ENCODE measurements at regions not wholly inside any gene's neighbourhood (a gene's known extent, or its start where the extent isn't known, plus 50 kb on each side); places are given as distances from the start of the nearest gene placed in this dataset.

DNA sequence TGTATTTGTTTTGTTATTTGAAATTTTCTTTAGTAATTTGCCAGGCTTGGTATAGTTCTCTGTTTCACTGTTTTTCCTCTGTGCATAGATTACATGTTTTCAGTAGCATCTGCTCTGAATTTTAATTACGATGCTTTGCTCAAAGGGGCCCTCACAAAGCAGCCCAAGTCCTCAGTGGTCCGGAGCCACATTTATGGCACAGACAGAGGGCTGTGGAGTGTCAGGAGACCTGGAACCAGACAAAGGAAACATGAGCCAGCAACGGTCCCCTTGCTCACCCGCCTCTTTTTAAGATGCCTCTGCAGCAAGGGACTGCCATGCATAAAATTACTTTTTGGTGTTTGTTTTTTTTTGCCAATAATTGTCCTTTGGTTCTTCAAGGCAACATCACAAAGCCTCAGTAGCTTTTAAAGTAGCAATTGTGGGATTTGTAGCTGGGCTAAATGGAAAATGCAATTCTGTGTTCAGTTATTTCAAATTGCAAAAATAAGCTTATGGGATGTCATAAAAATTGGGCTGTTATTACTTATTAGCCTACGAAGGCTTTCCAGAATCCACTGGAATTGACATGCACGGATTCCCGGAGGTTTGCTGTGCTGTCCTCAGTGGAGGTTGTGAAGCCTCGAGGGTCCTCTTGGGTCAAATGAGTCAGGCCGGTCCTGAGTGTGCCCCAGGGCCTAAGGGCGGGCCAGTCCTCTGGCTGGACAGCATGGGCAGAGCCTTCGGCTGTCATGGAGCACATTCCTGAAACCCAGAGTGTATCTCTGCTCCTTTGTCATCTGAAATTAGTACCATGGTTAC lies 422.8 kb downstream of the GLRX3 start:
- TF ChIP-seq CTCF (IDR thresholded peaks at IDR 0.05; ENCODE audit: insufficient read depth, low read length, severe bottlenecking) = no peak
- no peak for FAIRE-seq
- H3K27me3 ChIP-seq (ENCODE audit: control insufficient read depth, insufficient read depth, low read length) = no peaks in the 10 kb centered on the region

GRCh38 chr10:130559547-130559880 lies 423.3 kb downstream of the GLRX3 start:
- no peaks in the 10 kb centered on the region for H3K36me3 ChIP-seq (ENCODE audit: control insufficient read depth, insufficient read depth, low read length)
- FAIRE-seq (no peak), DNase-seq (ENCODE audit: low read depth) (no peak)
- H3K27me3 ChIP-seq (ENCODE audit: control insufficient read depth, insufficient read depth, low read length) = no peaks in the 10 kb centered on the region
- H3K4me3 ChIP-seq (ENCODE audit: low read depth, low read length) = no peak overlapping the region
- TF ChIP-seq CTCF (IDR thresholded peaks at IDR 0.05; ENCODE audit: insufficient read depth, low read length, severe bottlenecking) = no peak

More for the DNA sequence above, 422.8 kb downstream of the GLRX3 start:
- DNase-seq (ENCODE audit: low read depth) = no peak
- H3K4me3 ChIP-seq (ENCODE audit: low read depth, low read length) = no peak overlapping the region
- H3K36me3 ChIP-seq (ENCODE audit: control insufficient read depth, insufficient read depth, low read length) = no peaks in the 10 kb centered on the region

- no peak for TF ChIP-seq CTCF (IDR thresholded peaks at IDR 0.05; ENCODE audit: insufficient read depth, low read length, severe bottlenecking)
- Histone ChIP-seq H3K36me3 (ENCODE audit: control insufficient read depth, insufficient read depth, low read length) (no peaks in the 10 kb centered on the region), H3K4me3 (ENCODE audit: low read depth, low read length) (no peak overlapping the region), H3K27me3 (ENCODE audit: control insufficient read depth, insufficient read depth, low read length) (no peaks in the 10 kb centered on the region)
- FAIRE-seq (no peak), DNase-seq (ENCODE audit: low read depth) (no peak)
These were observed 423.9 kb downstream of the GLRX3 start for GRCh38 chr10:130560116-130560515.

GRCh38 chr10:130560573-130560972 lies 424.4 kb downstream of the GLRX3 start:
- FAIRE-seq (no peak), DNase-seq (ENCODE audit: low read depth) (no peak)
- Histone ChIP-seq H3K36me3 (ENCODE audit: control insufficient read depth, insufficient read depth, low read length) (no peaks in the 10 kb centered on the region), H3K4me3 (ENCODE audit: low read depth, low read length) (no peak overlapping the region), H3K27me3 (ENCODE audit: control insufficient read depth, insufficient read depth, low read length) (no peaks in the 10 kb centered on the region)
- TF ChIP-seq CTCF (IDR thresholded peaks at IDR 0.05; ENCODE audit: insufficient read depth, low read length, severe bottlenecking) = no peak

DNA sequence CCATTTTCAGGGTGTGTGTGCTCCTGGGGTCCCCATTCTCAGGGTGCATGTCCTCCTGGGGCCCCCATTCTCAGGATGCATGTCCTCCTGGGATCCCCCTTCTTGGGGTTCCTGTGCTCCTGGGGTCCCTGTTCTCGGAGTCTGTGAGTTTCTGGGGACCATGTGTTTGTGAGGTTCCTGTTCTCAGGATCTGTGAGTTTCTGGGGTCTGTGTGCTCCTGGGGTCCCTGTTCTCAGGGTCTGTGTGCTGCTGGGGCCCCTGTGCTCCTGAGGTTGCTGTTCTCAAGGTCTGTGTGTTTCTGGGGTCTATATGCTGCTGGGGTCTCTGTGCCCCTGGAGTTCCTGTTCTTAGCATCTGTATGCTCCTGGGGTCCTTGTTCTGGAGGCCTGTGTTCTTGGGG lies 425.5 kb downstream of the GLRX3 start:
- TF ChIP-seq CTCF (IDR thresholded peaks at IDR 0.05; ENCODE audit: insufficient read depth, low read length, severe bottlenecking) = no peak
- DNase-seq (ENCODE audit: low read depth) (no peak), FAIRE-seq (no peak)
- Histone ChIP-seq H3K27me3 (ENCODE audit: control insufficient read depth, insufficient read depth, low read length) (no peaks in the 10 kb centered on the region), H3K36me3 (ENCODE audit: control insufficient read depth, insufficient read depth, low read length) (no peaks in the 10 kb centered on the region), H3K4me3 (ENCODE audit: low read depth, low read length) (no peak overlapping the region)

- Histone ChIP-seq H3K4me3 (ENCODE audit: low read depth, low read length) (no peak overlapping the region), H3K27me3 (ENCODE audit: control insufficient read depth, insufficient read depth, low read length) (no peaks in the 10 kb centered on the region), H3K36me3 (ENCODE audit: control insufficient read depth, insufficient read depth, low read length) (no peaks in the 10 kb centered on the region)
- DNase-seq (ENCODE audit: low read depth) (no peak), FAIRE-seq (no peak)
- TF ChIP-seq CTCF (IDR thresholded peaks at IDR 0.05; ENCODE audit: insufficient read depth, low read length, severe bottlenecking) = no peak
These were observed 430.8 kb downstream of the GLRX3 start for GRCh38 chr10:130567011-130567410.

All from bronchial epithelial cell (primary cell).